Neural cell (in vitro differentiated cells): ENCODE measurements at regions not wholly inside any gene's neighbourhood (a gene's known extent, or its start where the extent isn't known, plus 50 kb on each side); places are given as distances from the start of the nearest gene placed in this dataset.

ENCODE experiments used
- H2AFZ ChIP-seq: fragments of 200-600, 300-800 bp; sonication (generic), shearing (Covaris generic); 2 replicates; pipeline ENCODE4 v1.6.0; 2014; ENCODE audit warnings: low read depth, mild to moderate bottlenecking, antibody characterized with exemption, low read length, moderate library complexity
- H3F3A ChIP-seq: fragments of 200-600 bp; shearing (Covaris generic); 2 replicates; pipeline ENCODE4 v1.6.1; 2016; ENCODE audit warnings: mild to moderate bottlenecking, moderate library complexity, mixed read lengths, antibody characterized with exemption, low read length; ENCODE audit not compliant: insufficient read depth, poor library complexity, severe bottlenecking
- H3K27ac ChIP-seq: fragments of 200-600, 300-800 bp; sonication (generic), shearing (Covaris generic); 2 replicates; pipeline ENCODE4 v1.5.1; 2014; ENCODE audit warnings: mild to moderate bottlenecking, low read length, moderate library complexity
- H3K27me3 ChIP-seq: fragments of 300-800, 200-600 bp; sonication (generic), shearing (Covaris generic); 2 replicates; pipeline ENCODE4 v1.6.0; 2014; ENCODE audit warnings: mild to moderate bottlenecking, low read depth, low read length, moderate library complexity; ENCODE audit not compliant: insufficient read depth
- H3K36me3 ChIP-seq: fragments of 300-800, 200-600 bp; sonication (generic), shearing (Covaris generic); 2 replicates; pipeline ENCODE4 v1.5.1; 2014; ENCODE audit warnings: mild to moderate bottlenecking, antibody characterized with exemption, low read length, moderate library complexity; ENCODE audit not compliant: insufficient read depth
- H3K4me2 ChIP-seq: fragments of 300-800, 200-600 bp; sonication (generic), shearing (Covaris generic); 2 replicates; pipeline ENCODE4 v1.6.0; 2014; ENCODE audit warnings: mild to moderate bottlenecking, low read length
- H3K4me3 ChIP-seq: fragments of 300-800, 200-600 bp; sonication (generic), shearing (Covaris generic); 2 replicates; pipeline ENCODE4 v1.5.1; 2014; ENCODE audit warnings: mild to moderate bottlenecking, low read length, moderate library complexity
- H3K79me2 ChIP-seq: fragments of 200-600 bp; shearing (Covaris generic); replicated peaks from 2 replicates; pipeline ENCODE4 v1.6.0; 2014; ENCODE audit warnings: mild to moderate bottlenecking, low read length, moderate library complexity; ENCODE audit not compliant: insufficient read depth
- H3K9ac ChIP-seq: fragments of 300-800, 200-600 bp; sonication (generic), shearing (Covaris generic); 2 replicates; pipeline ENCODE4 v1.6.1; 2016; ENCODE audit warnings: mild to moderate bottlenecking, low read length, mixed read lengths
- H3K9me2 ChIP-seq: fragments of 200-600 bp; shearing (Covaris generic); 2 replicates; pipeline ENCODE4 v1.6.1; 2016; ENCODE audit warnings: mild to moderate bottlenecking, low read length, mixed read lengths; ENCODE audit not compliant: insufficient read depth
- H3K9me3 ChIP-seq: fragments of 200-600, 300-800 bp; sonication (generic), shearing (Covaris generic); 2 replicates; pipeline ENCODE4 v1.6.1; 2016; ENCODE audit warnings: mild to moderate bottlenecking, mixed run types, low read length, moderate library complexity, mixed read lengths
- H4K20me1 ChIP-seq: fragments of 200-600 bp; shearing (Covaris generic); 2 replicates; pipeline ENCODE4 v1.6.1; 2016; ENCODE audit warnings: mild to moderate bottlenecking, mixed run types; ENCODE audit not compliant: insufficient read depth
- CTCF ChIP-seq: fragments of 450-650 bp; IDR thresholded peaks from 2 replicates; pipeline ENCODE4 v1.5.1; 2014; ENCODE audit warnings: antibody characterized with exemption, mild to moderate bottlenecking, moderate library complexity; ENCODE audit not compliant: poor library complexity, severe bottlenecking
- EP300 ChIP-seq: fragments of 450-650 bp; conservative IDR thresholded peaks from 2 replicates; pipeline ENCODE4 v1.6.1; 2014; ENCODE audit warnings: antibody characterized with exemption, mild to moderate bottlenecking, moderate library complexity; ENCODE audit not compliant: poor library complexity, severe bottlenecking
- EZH2 ChIP-seq: fragments of 200-600, 300-800 bp; shearing (Covaris generic), sonication (generic); IDR thresholded peaks from 2 replicates; pipeline ENCODE4 v1.6.1; 2014; ENCODE audit warnings: antibody characterized with exemption, low read length, borderline replicate concordance, mild to moderate bottlenecking; ENCODE audit not compliant: insufficient read depth, poor library complexity, severe bottlenecking
- MXI1 ChIP-seq: fragments of 450-650 bp; conservative IDR thresholded peaks from 2 replicates; pipeline ENCODE4 v1.6.1; 2014; ENCODE audit warnings: antibody characterized with exemption, mild to moderate bottlenecking; ENCODE audit not compliant: poor library complexity, severe bottlenecking
- POLR2AphosphoS5 ChIP-seq: IDR thresholded peaks from 2 replicates; pipeline ENCODE4 v1.6.1; 2012
- RAD21 ChIP-seq: fragments of 450-650 bp; conservative IDR thresholded peaks from 2 replicates; pipeline ENCODE4 v1.6.1; 2014; ENCODE audit warnings: antibody characterized with exemption, mild to moderate bottlenecking, moderate library complexity
- REST ChIP-seq: IDR thresholded peaks from 2 replicates; pipeline ENCODE4 v1.6.1; 2012; ENCODE audit warnings: borderline replicate concordance
- SMC3 ChIP-seq: fragments of 450-650 bp; conservative IDR thresholded peaks from 2 replicates; pipeline ENCODE4 v1.6.1; 2014; ENCODE audit warnings: antibody characterized with exemption, mild to moderate bottlenecking, moderate library complexity; ENCODE audit not compliant: poor library complexity
- TAF1 ChIP-seq: IDR thresholded peaks from 2 replicates; pipeline ENCODE4 v1.6.1; 2012; ENCODE audit warnings: low read depth

- H3K79me2 ChIP-seq: no peaks in the 10 kb centered on the region
- H3K9me2 ChIP-seq: no peaks in the 10 kb centered on the region
- H3K27ac ChIP-seq: no peak overlapping the region
- no peaks in the 10 kb centered on the region for H3K9me3 ChIP-seq
- no peak overlapping the region for H3K9ac ChIP-seq
- no peaks in the 10 kb centered on the region for H3K36me3 ChIP-seq
- TF ChIP-seq EP300 (no peak), TAF1 (no peak), CTCF (no peak), EZH2 (no peak)
- H2AFZ ChIP-seq: no peak overlapping the region
- H3K4me3 ChIP-seq: no peak overlapping the region
- no peaks in the 10 kb centered on the region for H3F3A ChIP-seq
- no peaks in the 10 kb centered on the region for H4K20me1 ChIP-seq
- H3K27me3 ChIP-seq: no peaks in the 10 kb centered on the region
- no peak overlapping the region for H3K4me2 ChIP-seq
Measured at GRCh38 chr9:129385211-129385934, 207.3 kb upstream of the IER5L start.

GRCh38 chr9:129384491-129385210, 206.6 kb upstream of the IER5L start:
- Histone ChIP-seq H3K9me3 (no peaks in the 10 kb centered on the region), H2AFZ (no peak overlapping the region), H3K4me2 (no peak overlapping the region), H3K9me2 (no peaks in the 10 kb centered on the region), H3F3A (no peaks in the 10 kb centered on the region), H3K27ac (no peak overlapping the region), H3K9ac (no peak overlapping the region), H3K27me3 (no peaks in the 10 kb centered on the region), H3K4me3 (no peak overlapping the region), H3K79me2 (no peaks in the 10 kb centered on the region), H4K20me1 (no peaks in the 10 kb centered on the region), H3K36me3 (no peaks in the 10 kb centered on the region)
- TF ChIP-seq EP300 (no peak), EZH2 (no peak), RAD21 (no peak), REST (no peak), POLR2AphosphoS5 (no peak), MXI1 (no peak), SMC3 (no peak), CTCF (no peak), TAF1 (no peak)
